AG04449 (cell line): ENCODE measurements at regions not wholly inside any gene's neighbourhood (a gene's known extent, or its start where the extent isn't known, plus 50 kb on each side); places are given as distances from the start of the nearest gene placed in this dataset.

ENCODE experiments used
- CTCF ChIA-PET: fragments of 350-600 bp; formaldehyde crosslinking; extraction: SDS; loops from one replicate; lab custom pipeline; 2021; ENCODE audit warnings: antibody characterized with exemption; lab: Yijun Ruan, JAX
- POLR2A ChIA-PET: fragments of 400-600, 350-600 bp; formaldehyde crosslinking; extraction: SDS; loops from one replicate; lab custom pipeline; 2020; ENCODE audit warnings: antibody characterized with exemption, inconsistent platforms; lab: Yijun Ruan, JAX
- DNase-seq: peaks from one replicate; pipeline ENCODE4 v3.0.0-alpha.2; 2010; ENCODE audit warnings: low read depth, low spot score
- H3K4me3 ChIP-seq: 2 replicates; pipeline ENCODE4 v1.5.1; 2011; ENCODE audit warnings: low read depth, mild to moderate bottlenecking, control low read depth, low read length
- TF ChIP-seq, protein P1 (sequence below): IDR thresholded peaks from one replicate; pipeline ENCODE4 v1.5.1; 2011; ENCODE audit warnings: mild to moderate bottlenecking, moderate library complexity, low read length, control low read depth, inconsistent platforms; ENCODE audit not compliant: insufficient read depth; ENCODE audit errors: missing control alignments

DNA sequence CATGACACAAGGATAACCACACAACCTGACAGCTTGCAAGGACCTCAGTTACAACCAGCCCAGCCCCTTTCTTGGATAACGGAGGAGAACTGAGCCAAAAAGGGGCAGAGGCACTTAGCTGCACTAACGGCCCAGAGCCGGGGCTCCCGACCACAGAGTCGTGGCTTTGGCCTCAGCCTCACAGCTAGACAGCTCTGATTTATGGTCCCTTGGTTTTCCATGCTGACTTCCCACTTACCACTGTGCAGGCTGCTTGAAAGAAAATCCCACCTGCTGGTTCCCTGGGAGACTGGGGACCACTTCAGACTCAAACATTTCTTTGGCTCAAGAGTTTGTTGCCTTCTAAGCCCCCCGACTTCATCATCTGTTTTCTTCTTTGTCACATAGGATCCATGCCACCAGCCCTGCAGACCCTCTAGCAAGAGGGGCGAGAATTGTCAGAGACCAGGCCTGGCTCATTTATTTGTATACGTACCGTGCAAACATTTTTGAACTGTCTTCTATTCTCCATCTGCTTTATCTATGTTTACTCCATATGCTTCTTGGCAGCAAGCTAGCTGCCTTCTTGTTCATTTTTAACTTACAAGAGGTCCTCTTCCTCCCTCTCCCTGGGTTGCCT is 352.6 kb upstream of the MYT1L start:
- no peak for DNase-seq

DNA sequence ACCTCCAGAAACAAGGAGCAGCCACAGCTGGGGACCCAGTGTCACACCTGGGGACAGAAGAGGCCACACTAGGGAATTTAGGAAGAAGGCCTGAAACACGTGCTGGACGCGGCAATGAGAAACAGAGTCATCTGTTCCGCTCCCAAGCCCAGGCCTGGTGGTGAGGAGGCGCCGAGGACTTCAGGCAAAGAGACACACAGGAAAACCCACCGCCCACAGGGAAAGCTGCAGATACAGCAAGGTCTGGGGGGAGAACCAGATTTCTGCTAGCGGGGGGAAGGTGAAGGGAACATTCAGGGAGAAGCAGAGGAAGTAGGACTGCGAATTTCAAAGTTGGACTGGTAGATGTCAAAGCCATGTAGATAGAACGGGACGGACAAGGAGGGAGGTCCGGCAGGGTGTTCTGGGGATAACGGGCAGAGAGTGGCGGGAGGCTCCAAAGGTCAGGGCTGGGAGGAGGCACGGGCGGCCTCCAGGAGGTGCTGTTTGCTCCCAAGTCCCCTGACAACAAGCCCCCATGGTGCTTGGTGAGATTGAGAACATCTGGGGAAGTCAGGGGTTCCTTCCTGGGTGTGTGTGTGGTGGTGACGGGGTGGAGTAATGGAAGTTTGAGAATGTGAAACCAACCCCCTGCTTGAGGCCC is 351.7 kb upstream of the MYT1L start:
- ChIA-PET POLR2A (no interaction called here), CTCF (no interaction called here)
- no peak overlapping the region for H3K4me3 ChIP-seq
- no peak for DNase-seq
- TF ChIP-seq, protein P1, sequence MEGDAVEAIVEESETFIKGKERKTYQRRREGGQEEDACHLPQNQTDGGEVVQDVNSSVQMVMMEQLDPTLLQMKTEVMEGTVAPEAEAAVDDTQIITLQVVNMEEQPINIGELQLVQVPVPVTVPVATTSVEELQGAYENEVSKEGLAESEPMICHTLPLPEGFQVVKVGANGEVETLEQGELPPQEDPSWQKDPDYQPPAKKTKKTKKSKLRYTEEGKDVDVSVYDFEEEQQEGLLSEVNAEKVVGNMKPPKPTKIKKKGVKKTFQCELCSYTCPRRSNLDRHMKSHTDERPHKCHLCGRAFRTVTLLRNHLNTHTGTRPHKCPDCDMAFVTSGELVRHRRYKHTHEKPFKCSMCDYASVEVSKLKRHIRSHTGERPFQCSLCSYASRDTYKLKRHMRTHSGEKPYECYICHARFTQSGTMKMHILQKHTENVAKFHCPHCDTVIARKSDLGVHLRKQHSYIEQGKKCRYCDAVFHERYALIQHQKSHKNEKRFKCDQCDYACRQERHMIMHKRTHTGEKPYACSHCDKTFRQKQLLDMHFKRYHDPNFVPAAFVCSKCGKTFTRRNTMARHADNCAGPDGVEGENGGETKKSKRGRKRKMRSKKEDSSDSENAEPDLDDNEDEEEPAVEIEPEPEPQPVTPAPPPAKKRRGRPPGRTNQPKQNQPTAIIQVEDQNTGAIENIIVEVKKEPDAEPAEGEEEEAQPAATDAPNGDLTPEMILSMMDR = no peak

More for the DNA sequence above, 352.6 kb upstream of the MYT1L start:
- POLR2A ChIA-PET = no interaction called here
- CTCF ChIA-PET = no interaction called here
- no peak overlapping the region for H3K4me3 ChIP-seq
- TF ChIP-seq, protein P1 = no peak

DNA sequence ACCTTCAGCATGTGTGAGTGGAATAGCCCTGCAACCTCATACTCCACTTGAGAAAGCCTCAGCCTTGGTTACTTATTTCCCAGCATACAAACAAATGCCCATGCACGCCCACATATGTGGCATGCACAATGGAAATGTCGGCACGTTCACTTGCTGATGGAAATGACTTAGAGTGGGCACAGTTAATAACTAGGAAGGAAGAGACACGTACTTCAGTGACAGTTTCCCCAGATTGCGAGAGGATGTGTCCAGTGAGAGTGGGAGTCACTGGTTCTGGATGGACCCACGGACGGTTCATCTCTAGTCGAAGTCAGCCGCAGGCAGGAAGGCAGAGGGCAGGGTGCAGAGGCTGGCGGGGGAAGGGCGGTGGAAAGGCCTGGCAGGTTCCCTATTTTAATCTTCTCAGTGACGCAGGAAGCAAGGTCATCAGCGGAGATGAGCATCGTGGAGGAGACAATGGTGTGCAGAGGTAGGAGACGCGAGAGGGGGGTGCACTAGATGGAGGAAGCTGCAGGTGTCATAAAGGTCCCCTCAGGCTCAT is 350.7 kb upstream of the MYT1L start:
- no peak for DNase-seq
- ChIA-PET POLR2A (no interaction called here), CTCF (no interaction called here)
- TF ChIP-seq, protein P1 = no peak
- H3K4me3 ChIP-seq = no peak overlapping the region

DNA sequence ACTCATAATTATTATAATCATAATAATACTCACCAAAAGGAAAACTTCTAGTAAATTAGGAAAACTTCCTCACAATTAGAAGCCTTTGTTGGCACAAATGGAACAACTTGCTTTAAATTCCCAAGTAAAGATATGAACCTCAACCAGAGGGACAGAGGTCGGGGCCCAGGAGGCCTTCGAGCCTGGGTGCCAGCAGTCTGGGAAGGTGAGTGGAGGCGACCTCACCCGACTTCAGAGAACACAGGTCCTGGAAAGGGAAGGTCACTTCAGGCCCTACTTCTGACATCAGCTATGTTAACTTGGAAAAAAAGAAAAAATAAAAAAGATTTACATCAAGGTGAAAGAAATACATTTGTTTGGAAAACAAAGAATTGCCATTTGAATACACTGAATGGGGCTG is 350.0 kb upstream of the MYT1L start:
- no peak overlapping the region for H3K4me3 ChIP-seq
- DNase-seq = no peak
- TF ChIP-seq, protein P1 = no peak
- CTCF ChIA-PET = no interaction called here
- POLR2A ChIA-PET = no interaction called here

DNA sequence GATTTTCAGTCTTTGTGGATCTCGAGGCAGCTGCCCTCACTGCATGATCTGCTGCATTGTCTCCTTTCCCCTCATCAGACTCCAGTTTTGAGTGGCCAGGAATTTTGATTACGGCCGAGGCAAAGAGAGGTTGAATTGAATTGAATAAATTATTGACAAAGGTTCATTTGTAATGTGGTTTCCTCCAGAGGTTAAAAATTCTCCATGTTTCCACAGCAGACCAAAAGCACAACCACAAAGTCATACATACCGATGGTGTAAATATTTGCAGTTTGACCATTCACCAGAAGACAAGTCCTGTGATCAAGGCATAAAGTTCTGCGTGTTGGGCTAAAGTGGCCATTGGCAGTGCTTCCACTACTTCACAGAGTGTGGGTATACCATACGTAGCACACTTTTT is 343.8 kb upstream of the MYT1L start:
- DNase-seq = no peak
- H3K4me3 ChIP-seq = no peak overlapping the region
- ChIA-PET CTCF (no interaction called here), POLR2A (no interaction called here)
- TF ChIP-seq, protein P1 = no peak

DNA sequence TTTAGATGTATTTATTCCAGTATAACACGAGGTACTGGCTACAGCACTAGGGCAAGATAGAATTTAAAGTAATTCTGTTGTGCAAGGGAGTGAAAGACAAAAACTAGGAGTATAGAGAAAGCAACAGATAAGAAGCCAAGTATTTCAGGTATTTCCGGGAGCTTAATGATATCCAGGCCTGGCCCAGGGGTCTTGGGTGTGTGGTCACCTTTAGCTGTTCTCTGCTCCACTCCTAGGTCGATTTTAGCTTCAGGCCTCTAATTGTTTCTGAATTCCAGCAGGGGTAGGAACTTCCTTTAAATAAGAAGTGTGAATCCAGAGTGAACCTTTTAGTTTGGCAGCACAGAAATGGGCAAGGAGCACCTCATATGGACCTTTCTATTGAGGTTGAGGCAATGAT is 342.3 kb upstream of the MYT1L start:
- no peak for DNase-seq
- ChIA-PET POLR2A (no interaction called here), CTCF (no interaction called here)
- H3K4me3 ChIP-seq = no peak overlapping the region
- TF ChIP-seq, protein P1 = no peak
